ENCODE measurements at regions not wholly inside any gene's neighbourhood (a gene's known extent, or its start where the extent isn't known, plus 50 kb on each side); places are given as distances from the start of the nearest gene placed in this dataset.

DNA sequence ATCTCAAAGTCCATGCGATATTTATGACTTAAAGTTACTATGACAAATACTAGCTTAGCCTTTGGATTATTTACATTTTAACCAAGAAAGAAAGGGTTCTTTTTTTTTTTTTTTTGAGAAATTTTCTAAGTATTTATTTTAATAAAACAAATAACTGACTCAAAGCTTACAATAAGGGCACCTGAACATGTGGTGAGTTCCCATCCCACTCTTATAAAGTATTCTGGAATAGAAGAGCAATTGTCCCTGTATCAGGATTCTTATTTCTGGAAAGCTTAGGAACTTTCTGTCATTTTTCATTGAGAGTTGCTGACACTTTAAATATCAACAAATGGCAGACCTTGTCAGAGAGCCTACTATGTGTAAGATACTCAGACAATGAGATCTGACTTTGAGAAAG is 686.1 kb upstream of the SOX9 start:
- no peaks in the 10 kb centered on the region for H3K9me3 Mint-ChIP-seq (ENCODE audit: insufficient read depth)
- Histone ChIP-seq H3K27me3 (replicated peaks in 1 of 4; ENCODE audit: control extremely low read depth in 1 of 4, control insufficient read depth in 3 of 4, insufficient read depth in 4 of 4, low read length in 3 of 4) (no peaks in the 10 kb centered on the region), H3K27ac (ENCODE audit: low read length in 2 of 2) (no peak overlapping the region), H3K4me1 (ENCODE audit: control insufficient read depth in 2 of 2, insufficient read depth in 2 of 2, low read length in 2 of 2) (no peaks in the 10 kb centered on the region), H3K4me2 (replicated peaks; ENCODE audit: low read depth, low read length, poor library complexity, severe bottlenecking) (no peak overlapping the region), H4K20me1 (ENCODE audit: control insufficient read depth, insufficient read depth, low read length, poor library complexity, severe bottlenecking) (no peaks in the 10 kb centered on the region), H2AFZ (ENCODE audit: insufficient read depth, low read depth, low read length, poor library complexity, severe bottlenecking) (no peak overlapping the region), H3K79me2 (ENCODE audit: control insufficient read depth, insufficient read depth, low read length) (no peaks in the 10 kb centered on the region), H3K9ac (ENCODE audit: low read length) (no peak overlapping the region), H3K36me3 (replicated peaks in 1 of 2; ENCODE audit: control extremely low read depth in 1 of 2, control insufficient read depth in 1 of 2, extremely low read depth in 1 of 2, insufficient read depth in 2 of 2, low read length in 1 of 2) (no peaks in the 10 kb centered on the region), H3K9me3 (ENCODE audit: control extremely low read depth in 1 of 3, control insufficient read depth in 2 of 3, insufficient read depth in 1 of 3, low read length in 2 of 3) (no peaks in the 10 kb centered on the region), H3K4me3 (ENCODE audit: control extremely low read depth in 1 of 5, extremely low read depth in 1 of 5, insufficient read depth in 1 of 5, low read depth in 2 of 5, low read length in 4 of 5) (no peak overlapping the region)
- no peaks in the 10 kb centered on the region for H3K4me1 Mint-ChIP-seq
- ATAC-seq (ENCODE audit: low read depth) (no peak), DNase-seq (no peak)
- H3K4me3 Mint-ChIP-seq = no peak overlapping the region
- intact Hi-C loops (cut with micrococcal nuclease) = no loop called here
- no peak for TF ChIP-seq EZH2 (IDR thresholded peaks at IDR 0.05; ENCODE audit: borderline replicate concordance, insufficient read depth, low read depth, low read length, poor library complexity, severe bottlenecking)
- TF ChIP-seq, protein P1, sequence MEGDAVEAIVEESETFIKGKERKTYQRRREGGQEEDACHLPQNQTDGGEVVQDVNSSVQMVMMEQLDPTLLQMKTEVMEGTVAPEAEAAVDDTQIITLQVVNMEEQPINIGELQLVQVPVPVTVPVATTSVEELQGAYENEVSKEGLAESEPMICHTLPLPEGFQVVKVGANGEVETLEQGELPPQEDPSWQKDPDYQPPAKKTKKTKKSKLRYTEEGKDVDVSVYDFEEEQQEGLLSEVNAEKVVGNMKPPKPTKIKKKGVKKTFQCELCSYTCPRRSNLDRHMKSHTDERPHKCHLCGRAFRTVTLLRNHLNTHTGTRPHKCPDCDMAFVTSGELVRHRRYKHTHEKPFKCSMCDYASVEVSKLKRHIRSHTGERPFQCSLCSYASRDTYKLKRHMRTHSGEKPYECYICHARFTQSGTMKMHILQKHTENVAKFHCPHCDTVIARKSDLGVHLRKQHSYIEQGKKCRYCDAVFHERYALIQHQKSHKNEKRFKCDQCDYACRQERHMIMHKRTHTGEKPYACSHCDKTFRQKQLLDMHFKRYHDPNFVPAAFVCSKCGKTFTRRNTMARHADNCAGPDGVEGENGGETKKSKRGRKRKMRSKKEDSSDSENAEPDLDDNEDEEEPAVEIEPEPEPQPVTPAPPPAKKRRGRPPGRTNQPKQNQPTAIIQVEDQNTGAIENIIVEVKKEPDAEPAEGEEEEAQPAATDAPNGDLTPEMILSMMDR (IDR thresholded peaks at IDR 0.05) = no peak
- no peak overlapping the region for H3K27ac Mint-ChIP-seq
- no peaks in the 10 kb centered on the region for H3K27me3 Mint-ChIP-seq
- CTCF ChIA-PET = no interaction called here
- POLR2A ChIA-PET = no interaction called here
- WGBS (ENCODE audit: insufficient coverage) = no CpG with 5 or more reads among the region's 1 CpG

- H4K20me1 ChIP-seq (ENCODE audit: control insufficient read depth, insufficient read depth, low read length, poor library complexity, severe bottlenecking) = no peaks in the 10 kb centered on the region
- intact Hi-C loops (cut with micrococcal nuclease) = no loop called here
- no peaks in the 10 kb centered on the region for H3K79me2 ChIP-seq (ENCODE audit: control insufficient read depth, insufficient read depth, low read length)
- no peaks in the 10 kb centered on the region for H3K27me3 ChIP-seq (replicated peaks in 1 of 4; ENCODE audit: control extremely low read depth in 1 of 4, control insufficient read depth in 3 of 4, insufficient read depth in 4 of 4, low read length in 3 of 4)
- H3K4me2 ChIP-seq (replicated peaks; ENCODE audit: low read depth, low read length, poor library complexity, severe bottlenecking) = no peak overlapping the region
- Mint-ChIP-seq H3K9me3 (ENCODE audit: insufficient read depth) (no peaks in the 10 kb centered on the region), H3K27me3 (no peaks in the 10 kb centered on the region), H3K4me3 (no peak overlapping the region), H3K4me1 (no peaks in the 10 kb centered on the region), H3K27ac (no peak overlapping the region)
- DNase-seq (no peak), ATAC-seq (ENCODE audit: low read depth) (no peak)
- no CpG with 5 or more reads among the region's 1 CpG for WGBS (ENCODE audit: insufficient coverage)
- H3K9me3 ChIP-seq (ENCODE audit: control extremely low read depth in 1 of 3, control insufficient read depth in 2 of 3, insufficient read depth in 1 of 3, low read length in 2 of 3) = peaks cover 0 to 5% (median 0%) of the 10 kb centered on the region in 3 donors
- TF ChIP-seq, protein P1 (IDR thresholded peaks at IDR 0.05) = no peak
- TF ChIP-seq EZH2 (IDR thresholded peaks at IDR 0.05; ENCODE audit: borderline replicate concordance, insufficient read depth, low read depth, low read length, poor library complexity, severe bottlenecking) = no peak
- no peak overlapping the region for H3K27ac ChIP-seq (ENCODE audit: low read length in 2 of 2)
- no peaks in the 10 kb centered on the region for H3K36me3 ChIP-seq (replicated peaks in 1 of 2; ENCODE audit: control extremely low read depth in 1 of 2, control insufficient read depth in 1 of 2, extremely low read depth in 1 of 2, insufficient read depth in 2 of 2, low read length in 1 of 2)
- H3K4me1 ChIP-seq (ENCODE audit: control insufficient read depth in 2 of 2, insufficient read depth in 2 of 2, low read length in 2 of 2) = no peaks in the 10 kb centered on the region
- ChIA-PET POLR2A (no interaction called here), CTCF (no interaction called here)
- no peak overlapping the region for H2AFZ ChIP-seq (ENCODE audit: insufficient read depth, low read depth, low read length, poor library complexity, severe bottlenecking)
- H3K9ac ChIP-seq (ENCODE audit: low read length) = no peak overlapping the region
- no peak overlapping the region for H3K4me3 ChIP-seq (ENCODE audit: control extremely low read depth in 1 of 5, extremely low read depth in 1 of 5, insufficient read depth in 1 of 5, low read depth in 2 of 5, low read length in 4 of 5)
These were observed 684.3 kb upstream of the SOX9 start for GRCh38 chr17:71436479-71436878.

Measured in B cell (primary cell).